ENCODE measurements at regions not wholly inside any gene's neighbourhood (a gene's known extent, or its start where the extent isn't known, plus 50 kb on each side); places are given as distances from the start of the nearest gene placed in this dataset.

GRCh38 chr9:1207686-1208085, 157.5 kb downstream of the DMRT2 start:
- H3K27me3 ChIP-seq: no peaks in the 10 kb centered on the region
- DNase-seq: no peak
- 77 to 80% methylated on average over 3 of the region's 3 CpGs for WGBS, 2 donors
- H3K27ac ChIP-seq: no peak overlapping the region
- H3K4me1 ChIP-seq: no peaks in the 10 kb centered on the region
- intact Hi-C loops (cut with DNase I; ENCODE audit: low total_unique reads): no loop called here
- no peak overlapping the region for H3K4me3 ChIP-seq
- H3K36me3 ChIP-seq (ENCODE audit: low read depth, missing control alignments): no peaks in the 10 kb centered on the region
- TF ChIP-seq CTCF (IDR thresholded peaks at IDR 0.05) (no peak), POLR2A (IDR thresholded peaks at IDR 0.05) (no peak)
- no peaks in the 10 kb centered on the region for H3K9me3 ChIP-seq

GRCh38 chr9:1208157-1208556, 158.0 kb downstream of the DMRT2 start:
- 36 to 63% methylated on average over 2 of the region's 2 CpGs for WGBS, 2 donors
- H3K36me3 ChIP-seq (ENCODE audit: low read depth, missing control alignments): no peaks in the 10 kb centered on the region
- no peak overlapping the region for H3K4me3 ChIP-seq
- TF ChIP-seq POLR2A (IDR thresholded peaks at IDR 0.05): no peak
- TF ChIP-seq CTCF (IDR thresholded peaks at IDR 0.05): no peak
- H3K27ac ChIP-seq: no peak overlapping the region
- DNase-seq: no peak
- H3K9me3 ChIP-seq: no peaks in the 10 kb centered on the region
- intact Hi-C loops (cut with DNase I; ENCODE audit: low total_unique reads): no loop called here
- no peaks in the 10 kb centered on the region for H3K27me3 ChIP-seq
- no peaks in the 10 kb centered on the region for H3K4me1 ChIP-seq

- no peaks in the 10 kb centered on the region for H3K4me1 ChIP-seq
- H3K27me3 ChIP-seq: no peaks in the 10 kb centered on the region
- intact Hi-C loops (cut with DNase I; ENCODE audit: low total_unique reads): no loop called here
- no peaks in the 10 kb centered on the region for H3K9me3 ChIP-seq
- 86 to 94% methylated on average over 3 of the region's 3 CpGs for WGBS, 2 donors
- no peak overlapping the region for H3K27ac ChIP-seq
- H3K4me3 ChIP-seq: no peak overlapping the region
- H3K36me3 ChIP-seq (ENCODE audit: low read depth, missing control alignments): no peaks in the 10 kb centered on the region
- DNase-seq: no peak
- no peak for TF ChIP-seq CTCF (IDR thresholded peaks at IDR 0.05)
- no peak for TF ChIP-seq POLR2A (IDR thresholded peaks at IDR 0.05)
Measured at GRCh38 chr9:1210954-1211353, 160.8 kb downstream of the DMRT2 start.

GRCh38 chr9:1216532-1216931, 166.4 kb downstream of the DMRT2 start:
- 81 to 90% methylated on average over 2 of the region's 2 CpGs for WGBS, 2 donors

More at GRCh38 chr9:1216532-1216931, 166.4 kb downstream of the DMRT2 start:
- Histone ChIP-seq H3K9me3 (no peaks in the 10 kb centered on the region), H3K27ac (no peak overlapping the region), H3K4me1 (no peaks in the 10 kb centered on the region), H3K36me3 (ENCODE audit: low read depth, missing control alignments) (no peaks in the 10 kb centered on the region), H3K4me3 (no peak overlapping the region), H3K27me3 (no peaks in the 10 kb centered on the region)
- TF ChIP-seq POLR2A (IDR thresholded peaks at IDR 0.05) (no peak), CTCF (IDR thresholded peaks at IDR 0.05) (no peak)
- intact Hi-C loops (cut with DNase I; ENCODE audit: low total_unique reads): no loop called here
- no peak for DNase-seq

Data from testis (tissue), 2 donors.